GM12878 (cell line): ENCODE measurements at regions not wholly inside any gene's neighbourhood (a gene's known extent, or its start where the extent isn't known, plus 50 kb on each side); places are given as distances from the start of the nearest gene placed in this dataset.

ENCODE experiments used
- ATAC-seq: fragments of 200-7000 bp; cut with Tn5 transposase; 3 replicates; pipeline ENCODE4 v1.9.1; 2020; ENCODE audit warnings: mild to moderate bottlenecking, moderate library complexity
- BruUV-seq: library from RNA; stranded (reverse); fragments of 400-500 nt; replicated peaks from 2 replicates; lab custom pipeline; 2021; lab: Mats Ljungman, UMichigan
- CTCF ChIA-PET: fragments of 300-600 bp; sonication (Branson Sonifier 250); formaldehyde crosslinking; extraction: SDS; loops from one replicate; lab custom pipeline; 2021; ENCODE audit warnings: inconsistent platforms; lab: Yijun Ruan, JAX
- POLR2A ChIA-PET: fragments of 350-600 bp; formaldehyde crosslinking; extraction: SDS; loops from one replicate; lab custom pipeline; 2021; ENCODE audit warnings: inconsistent platforms; lab: Charles Lee
- RAD21 ChIA-PET: fragments of 300-600 bp; sonication (Branson Sonifier 250); formaldehyde crosslinking; loops from one replicate; lab custom pipeline; 2023; ENCODE audit warnings: antibody characterized with exemption; ENCODE audit not compliant: unreplicated experiment; lab: Charles Lee
- SMC1A ChIA-PET: fragments of 300-600 bp; sonication (Branson Sonifier 250); formaldehyde crosslinking; loops from one replicate; lab custom pipeline; 2023; ENCODE audit not compliant: unreplicated experiment, uncharacterized antibody; lab: Charles Lee
- DNase-seq: peaks from one replicate; pipeline ENCODE4 v3.0.0-alpha.2; 2011; ENCODE audit warnings: low read depth, low spot score
- FAIRE-seq: peaks from 3 replicates; lab custom pipeline; 2011; peaks lifted over from hg19 to GRCh38; lab: Jason Lieb, UNC
- H2AFZ ChIP-seq: 2 replicates; pipeline ENCODE4 v1.6.0; 2011; ENCODE audit warnings: low read depth, low read length, control low read depth; ENCODE audit not compliant: control insufficient read depth
- H3K27ac ChIP-seq: 2 replicates; pipeline ENCODE4 v1.5.1; 2011; ENCODE audit warnings: control low read depth; ENCODE audit not compliant: control insufficient read depth, insufficient read depth
- H3K27me3 ChIP-seq, 2 experiments: replicated peaks in 1 of 2; 2 replicates each; pipeline versions ENCODE4 v1.6.0 to v1.6.1; 2011; ENCODE audit warnings: low read length in 1 of 2; ENCODE audit not compliant: control insufficient read depth in 2 of 2, insufficient read depth in 2 of 2
- H3K36me3 ChIP-seq, 2 experiments: 2 replicates each; pipeline ENCODE4 v1.5.1; 2011; ENCODE audit warnings: low read length in 1 of 2; ENCODE audit not compliant: control insufficient read depth in 2 of 2, insufficient read depth in 2 of 2
- H3K4me1 ChIP-seq: 2 replicates; pipeline ENCODE4 v1.6.1; 2011; ENCODE audit warnings: mild to moderate bottlenecking, low read length, moderate library complexity, mixed read lengths; ENCODE audit not compliant: control insufficient read depth, insufficient read depth
- H3K4me2 ChIP-seq: 2 replicates; pipeline ENCODE4 v1.6.0; 2011; ENCODE audit warnings: control low read depth; ENCODE audit not compliant: control insufficient read depth, insufficient read depth
- H3K4me3 ChIP-seq: fragments of 200-600 bp; sonication (generic); 2 replicates; pipeline ENCODE4 v1.5.1; 2016
- H3K79me2 ChIP-seq: 2 replicates; pipeline ENCODE4 v1.6.0; 2011; ENCODE audit warnings: low read length; ENCODE audit not compliant: control insufficient read depth, insufficient read depth
- H3K9ac ChIP-seq: 2 replicates; pipeline ENCODE4 v1.8.0; 2011; ENCODE audit warnings: low read length, control low read depth, mixed read lengths; ENCODE audit not compliant: control insufficient read depth, insufficient read depth
- H3K9me3 ChIP-seq: replicated peaks from 3 replicates; pipeline ENCODE4 v1.5.1; 2011; ENCODE audit warnings: mild to moderate bottlenecking, low read length; ENCODE audit not compliant: control insufficient read depth, insufficient read depth
- H4K20me1 ChIP-seq: 2 replicates; pipeline ENCODE4 v1.6.0; 2011; ENCODE audit not compliant: control insufficient read depth, insufficient read depth
- BHLHE40 ChIP-seq, 2 experiments: fragments of 450-650 bp in 1 of 2; IDR thresholded peaks; 2 replicates each; pipeline ENCODE4 v1.6.1; 2011 to 2017; ENCODE audit warnings: low read depth in 2 of 2, borderline replicate concordance in 1 of 2, improper control_type of control experiment in 1 of 2, low read length in 1 of 2, mild to moderate bottlenecking in 1 of 2
- HDAC2 ChIP-seq: fragments of 200-600 bp; sonication (generic); IDR thresholded peaks from 2 replicates; pipeline ENCODE4 v1.6.1; 2017
- HDAC6 ChIP-seq: fragments of 200-600 bp; sonication (generic); IDR thresholded peaks from one replicate; pipeline ENCODE4 v1.8.0; 2017; ENCODE audit warnings: antibody characterized with exemption; ENCODE audit not compliant: unreplicated experiment
- HSF1 ChIP-seq: fragments of 150-350 bp; IDR thresholded peaks from 2 replicates; pipeline ENCODE4 v1.6.1; 2014; ENCODE audit warnings: mild to moderate bottlenecking, low read depth, low read length
- IKZF2 ChIP-seq, 2 experiments: fragments of 450-650 bp; IDR thresholded peaks; 2 replicates each; pipeline ENCODE4 v1.6.1; 2017; ENCODE audit warnings: mild to moderate bottlenecking in 2 of 2, moderate library complexity in 2 of 2
- IRF4 ChIP-seq: IDR thresholded peaks from 2 replicates; pipeline ENCODE4 v1.6.1; 2011; ENCODE audit warnings: low read depth, low read length
- MEF2A ChIP-seq: IDR thresholded peaks from 2 replicates; pipeline ENCODE4 v1.6.1; 2011; ENCODE audit warnings: low read depth, mild to moderate bottlenecking, low read length, moderate library complexity; ENCODE audit not compliant: insufficient read depth
- MTA3 ChIP-seq: IDR thresholded peaks from 2 replicates; pipeline ENCODE4 v1.6.1; 2012; ENCODE audit warnings: low read length, inconsistent platforms, borderline replicate concordance
- MYC ChIP-seq: IDR thresholded peaks from 2 replicates; pipeline ENCODE4 v1.6.1; 2011; ENCODE audit warnings: mild to moderate bottlenecking, low read length, moderate library complexity, inconsistent platforms; ENCODE audit not compliant: insufficient read depth, insufficient replicate concordance, insufficient read length, severe bottlenecking
- NFXL1 ChIP-seq: fragments of 450-650 bp; IDR thresholded peaks from 2 replicates; pipeline ENCODE4 v1.6.1; 2017; ENCODE audit warnings: antibody characterized with exemption, mild to moderate bottlenecking, borderline replicate concordance
- RAD21 ChIP-seq: IDR thresholded peaks from 2 replicates; pipeline ENCODE4 v1.6.1; 2011; ENCODE audit warnings: mild to moderate bottlenecking, low read depth, low read length, moderate library complexity; ENCODE audit not compliant: insufficient read depth
- SIN3A ChIP-seq: IDR thresholded peaks from 2 replicates; pipeline ENCODE4 v1.6.1; 2012; ENCODE audit warnings: low read depth, low read length, improper control_type of control experiment
- TBL1XR1 ChIP-seq: IDR thresholded peaks from 2 replicates; pipeline ENCODE4 v1.6.1; 2012; ENCODE audit warnings: low read depth, low read length, improper control_type of control experiment
- ZNF384 ChIP-seq: IDR thresholded peaks from 2 replicates; pipeline ENCODE4 v1.6.1; 2012; ENCODE audit warnings: low read depth, mild to moderate bottlenecking, low read length, improper control_type of control experiment, borderline replicate concordance
- WGBS: methylation state at CpG from one replicate; pipeline ENCODE4 v1.1.6; 2016; ENCODE audit warnings: low lambda C conversion rate; ENCODE audit not compliant: insufficient replicate concordance, insufficient coverage; ENCODE audit errors: missing lambda C conversion rate; 5-methylcytosine and 5-hydroxymethylcytosine counted together
- in situ Hi-C: fragments of 300-500 bp; cut with MboI; formaldehyde crosslinking; loops from 9 replicates; pipeline ENCODE4 v1.14.3; 2018; ENCODE audit warnings: mixed read lengths
- intact Hi-C: fragments of 100-400 bp; cut with micrococcal nuclease; formaldehyde crosslinking; loops from one replicate; pipeline ENCODE4 v1.14.2; 2022; ENCODE audit not compliant: unreplicated experiment

DNA sequence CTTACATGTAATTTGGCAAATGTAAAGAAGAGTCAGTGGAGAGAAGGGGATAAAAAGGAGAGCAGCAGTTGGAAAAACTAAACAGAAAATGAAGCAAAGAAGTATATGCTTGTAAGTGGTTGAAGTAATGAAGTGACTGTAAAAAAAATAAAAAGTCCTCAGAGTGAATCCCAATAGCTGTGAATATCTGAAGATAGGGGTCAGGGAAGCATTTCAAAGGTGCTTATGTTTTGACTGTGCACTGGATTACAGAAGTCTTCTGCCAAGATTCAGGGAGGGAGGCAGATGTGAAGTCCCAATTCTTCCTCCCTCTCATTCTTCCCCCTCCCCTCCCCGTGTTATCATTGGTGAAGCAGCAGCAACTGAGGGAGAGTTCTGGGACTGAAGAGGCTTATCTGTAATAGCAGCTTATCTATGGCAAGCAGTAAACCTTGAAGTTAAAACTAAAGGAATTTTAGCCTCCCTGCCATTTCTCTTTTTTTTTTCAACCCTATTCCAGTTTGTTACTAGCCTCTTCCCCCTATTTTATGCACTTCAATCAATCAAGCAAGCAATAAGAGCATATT lies 597.9 kb downstream of the IGSF11 start:
- in situ Hi-C loops (no loop called here), intact Hi-C loops (no loop called here)
- no peak overlapping the region for H3K4me3 ChIP-seq
- H3K9me3 ChIP-seq: no peaks in the 10 kb centered on the region
- ChIA-PET RAD21 (no interaction called here), SMC1A (interaction anchor here (0.7 kb wide), 1 partner anchor 391 kb away, joined by 3 read pairs; no protein-coding TSS in a partner anchor), CTCF (no interaction called here), POLR2A (interaction anchor here (0.7 kb wide), 1 partner anchor 826 kb away, joined by 3 read pairs; no protein-coding TSS in a partner anchor)
- no peak for ATAC-seq
- 0% methylated on average over 1 of the region's 1 CpG for WGBS
- H3K4me2 ChIP-seq: no peak overlapping the region
- no peaks in the 10 kb centered on the region for H3K79me2 ChIP-seq
- H3K4me1 ChIP-seq: no peaks in the 10 kb centered on the region
- BruUV-seq: no TSS peak
- TF ChIP-seq RAD21: no peak
- TF ChIP-seq ZNF384: no peak
- no peak for TF ChIP-seq MTA3
- TF ChIP-seq SIN3A: no peak
- TF ChIP-seq NFXL1: no peak
- TF ChIP-seq HDAC6: no peak
- no peak for TF ChIP-seq HSF1
- no peak for TF ChIP-seq HDAC2
- TF ChIP-seq MEF2A: no peak
- no peak for TF ChIP-seq MYC
- TF ChIP-seq IKZF2 (IDR thresholded peaks at IDR 0.05): no peak
- no peak for TF ChIP-seq TBL1XR1
- no peak for TF ChIP-seq IRF4
- no peak for TF ChIP-seq BHLHE40 (IDR thresholded peaks at IDR 0.05; ENCODE audit: borderline replicate concordance in 1 of 2, low read depth in 2 of 2, low read length in 1 of 2)
- no peak overlapping the region for H3K27ac ChIP-seq
- DNase-seq: no peak
- H3K36me3 ChIP-seq: no peaks in the 10 kb centered on the region
- no peaks in the 10 kb centered on the region for H3K27me3 ChIP-seq
- H3K9ac ChIP-seq: no peak overlapping the region
- no peaks in the 10 kb centered on the region for H4K20me1 ChIP-seq
- no peak overlapping the region for H2AFZ ChIP-seq
- FAIRE-seq: no peak
